Right ventricle myocardium inferior (tissue), 1 donor: ENCODE measurements at regions not wholly inside any gene's neighbourhood (a gene's known extent, or its start where the extent isn't known, plus 50 kb on each side); places are given as distances from the start of the nearest gene placed in this dataset.

Experiments used
- ATAC-seq: fragments of 200-7000 bp; cut with Tn5 transposase; one replicate; pipeline ENCODE4 v1.9.1; 2020; ENCODE audit warnings: mild to moderate bottlenecking, moderate library complexity
- DNase-seq: peaks from one replicate; pipeline ENCODE4 v3.0.0; 2021; ENCODE audit errors: missing footprints
- intact Hi-C: fragments of 100-400 bp; cut with DNase I; formaldehyde crosslinking; loops from one replicate; pipeline ENCODE4 v1.11.0; 2022
- donor health status: DM: no; HTN: yes; CAD: no; lungs with severe emphysema.

- DNase-seq = no peak
- intact Hi-C loops = no loop called here
- no peak for ATAC-seq
Observed at GRCh38 chr2:39529836-39530235, 92.8 kb upstream of the MAP4K3 start.

- ATAC-seq (no peak), DNase-seq (no peak)
- intact Hi-C loops = no loop called here
Observed at GRCh38 chr2:39530411-39530866, 93.4 kb upstream of the MAP4K3 start.

GRCh38 chr2:39531220-39531777 is 94.2 kb upstream of the MAP4K3 start:
- intact Hi-C loops = no loop called here
- no peak for ATAC-seq
- no peak for DNase-seq

GRCh38 chr2:39532933-39533332 is 95.8 kb upstream of the MAP4K3 start:
- ATAC-seq (no peak), DNase-seq (no peak)
- intact Hi-C loops = no loop called here

GRCh38 chr2:39534095-39534711 is 97.1 kb upstream of the MAP4K3 start:
- DNase-seq = no peak
- ATAC-seq = no peak
- intact Hi-C loops = no loop called here

- intact Hi-C loops = no loop called here
- ATAC-seq = no peak
- no peak for DNase-seq
Observed at GRCh38 chr2:39535636-39536185, 98.6 kb upstream of the MAP4K3 start.

- intact Hi-C loops = no loop called here
- ATAC-seq = no peak
- DNase-seq = no peak
Observed at GRCh38 chr2:39537150-39537549, 100.1 kb upstream of the MAP4K3 start.

GRCh38 chr2:39538718-39539117 is 101.6 kb upstream of the MAP4K3 start:
- DNase-seq (no peak), ATAC-seq (no peak)
- intact Hi-C loops = no loop called here

- intact Hi-C loops = no loop called here
- DNase-seq (no peak), ATAC-seq (no peak)
Observed at GRCh38 chr2:39540414-39540813, 103.3 kb upstream of the MAP4K3 start.

GRCh38 chr2:39541011-39541930 is 104.2 kb upstream of the MAP4K3 start:
- intact Hi-C loops = no loop called here
- DNase-seq = no peak
- ATAC-seq = peak; percentile 86

GRCh38 chr2:39542523-39542922 is 105.4 kb upstream of the MAP4K3 start:
- DNase-seq (no peak), ATAC-seq (no peak)
- intact Hi-C loops = no loop called here

GRCh38 chr2:39545957-39546356 is 108.9 kb upstream of the MAP4K3 start:
- DNase-seq (no peak), ATAC-seq (no peak)
- intact Hi-C loops = no loop called here

- intact Hi-C loops = no loop called here
- ATAC-seq (no peak), DNase-seq (no peak)
Observed at GRCh38 chr2:39546409-39546808, 109.3 kb upstream of the MAP4K3 start.

- no peak for ATAC-seq
- intact Hi-C loops = no loop called here
- DNase-seq = no peak
Observed at GRCh38 chr2:39546937-39547336, 109.9 kb upstream of the MAP4K3 start.

- intact Hi-C loops = no loop called here
- DNase-seq = no peak
- ATAC-seq = no peak
Observed at GRCh38 chr2:39547811-39548719, 111.0 kb upstream of the MAP4K3 start.

GRCh38 chr2:39549000-39549399 is 111.9 kb upstream of the MAP4K3 start:
- intact Hi-C loops = no loop called here
- DNase-seq (no peak), ATAC-seq (no peak)

- ATAC-seq (no peak), DNase-seq (no peak)
- intact Hi-C loops = no loop called here
Observed at GRCh38 chr2:39549718-39550464, 112.8 kb upstream of the MAP4K3 start.

GRCh38 chr2:39550701-39551285 is 113.7 kb upstream of the MAP4K3 start:
- DNase-seq (no peak), ATAC-seq (no peak)
- intact Hi-C loops = no loop called here
